Heart left ventricle (tissue), 16 donors: ENCODE measurements at regions not wholly inside any gene's neighbourhood (a gene's known extent, or its start where the extent isn't known, plus 50 kb on each side); places are given as distances from the start of the nearest gene placed in this dataset.

Experiments
- ATAC-seq, 4 donors: fragments of 200-7000 bp; cut with Tn5 transposase; one replicate each; pipeline ENCODE4 v1.9.1; 2020 to 2022; ENCODE audit warnings: moderate library complexity in 4 of 4, mild to moderate bottlenecking in 3 of 4, moderate number of reproducible peaks in 1 of 4
- DNase-seq, 5 donors: peaks; one replicate each; pipeline ENCODE4 v3.0.0-alpha.2; 2020
- H3K27ac ChIP-seq, 12 donors: fragments of 200-600 bp; sonication (generic) in 4 of 12; one replicate each; pipeline versions ENCODE4 v1.5.0 to v1.8.0; 2016 to 2022; ENCODE audit warnings: mild to moderate bottlenecking in 2 of 12
- H3K27me3 ChIP-seq, 9 donors: fragments of 200-600 bp; sonication (generic) in 2 of 9; one replicate each; pipeline versions ENCODE4 v1.5.1 to v1.8.0; 2016 to 2022; ENCODE audit warnings: mild to moderate bottlenecking in 3 of 9
- H3K36me3 ChIP-seq, 9 donors: fragments of 200-600 bp; sonication (generic) in 2 of 9; one replicate each; pipeline versions ENCODE4 v1.5.0 to v1.8.0; 2018 to 2022; ENCODE audit warnings: mild to moderate bottlenecking in 2 of 9
- H3K4me1 ChIP-seq, 12 donors: fragments of 200-600 bp; sonication (generic) in 4 of 12; one replicate each; pipeline versions ENCODE4 v1.5.0 to v1.8.0; 2016 to 2022; ENCODE audit warnings: mild to moderate bottlenecking in 3 of 12
- H3K4me3 ChIP-seq, 12 donors: fragments of 200-600 bp; sonication (generic) in 4 of 12; one replicate each; pipeline versions ENCODE4 v1.5.0 to v1.8.0; 2017 to 2022; ENCODE audit warnings: mild to moderate bottlenecking in 9 of 12, moderate library complexity in 4 of 12
- H3K9me3 ChIP-seq, 12 donors: fragments of 200-600 bp; sonication (generic) in 4 of 12; one replicate each; pipeline versions ENCODE4 v1.5.0 to v1.8.0; 2016 to 2022; ENCODE audit warnings: mild to moderate bottlenecking in 1 of 12
- POLR2A ChIP-seq, 2 donors: fragments of 450-650 bp; IDR thresholded peaks; one replicate each; pipeline ENCODE4 v1.6.1; 2017; ENCODE audit warnings: antibody characterized with exemption in 2 of 2, mild to moderate bottlenecking in 2 of 2, moderate library complexity in 2 of 2
- WGBS, 4 donors: extraction: QIAGEN DNeasy Blood & Tissue Kit in 2 of 4; methylation state at CpG; one replicate each; pipeline versions ENCODE4 v1.1.5 to v1.1.7; 2013 to 2018; 5-methylcytosine and 5-hydroxymethylcytosine counted together
- intact Hi-C, 10 donors: fragments of 100-400 bp; cut with DNase I; formaldehyde crosslinking; loops; one replicate each; pipeline versions ENCODE4 v1.11.1 to v1.14.2; 2022
- TF ChIP-seq, protein P1 (sequence below), 12 donors: fragments of 200-600 bp; sonication (generic) in 4 of 12; IDR thresholded peaks; one replicate each; pipeline versions ENCODE4 v1.5.0 to v1.8.0; 2018 to 2022; ENCODE audit warnings: antibody characterized with exemption in 12 of 12, mild to moderate bottlenecking in 5 of 12
- donor health status: ischemic (EF 13 %, LVEDD 7.1; RV severe dilation, severe dysfunction).
- donor health status: healthy with polysubstance abuse.
- donor health status: DM: no; HTN: yes; CAD: no.
- donor health status: DM: no; HTN: no; CAD: no.
- donor health status: ischemic (EF 25% LVEDD 6.9; RV normal size, moderate dysfunction).
- donor health status: ischemic (EF 25% LVEDD 5.7; RV mildly dilated, moderate dysfunction).
- donor health status: healthy.
- donor health status: DM: yes; HTN: yes; CAD: no.
- donor health status: ischemic (EF 35%, LVEDD 5.7; RV mildly dilated, moderate dysfunction).
- donor health status: nonischemic (EF 11% LVEDD 7.7; RV severe dilation, severe dysfunction).
- donor health status: DM: yes; HTN: yes; CAD: no.
- donor health status: PGD.
- donor health status: ischemic (EF 29% LVEDD 5.4; RV normal size, mild dysfunction).
- donor health status: nonischemic (EF 23%, LVEDD 6.1; RV moderate dilation, normal function).

DNA sequence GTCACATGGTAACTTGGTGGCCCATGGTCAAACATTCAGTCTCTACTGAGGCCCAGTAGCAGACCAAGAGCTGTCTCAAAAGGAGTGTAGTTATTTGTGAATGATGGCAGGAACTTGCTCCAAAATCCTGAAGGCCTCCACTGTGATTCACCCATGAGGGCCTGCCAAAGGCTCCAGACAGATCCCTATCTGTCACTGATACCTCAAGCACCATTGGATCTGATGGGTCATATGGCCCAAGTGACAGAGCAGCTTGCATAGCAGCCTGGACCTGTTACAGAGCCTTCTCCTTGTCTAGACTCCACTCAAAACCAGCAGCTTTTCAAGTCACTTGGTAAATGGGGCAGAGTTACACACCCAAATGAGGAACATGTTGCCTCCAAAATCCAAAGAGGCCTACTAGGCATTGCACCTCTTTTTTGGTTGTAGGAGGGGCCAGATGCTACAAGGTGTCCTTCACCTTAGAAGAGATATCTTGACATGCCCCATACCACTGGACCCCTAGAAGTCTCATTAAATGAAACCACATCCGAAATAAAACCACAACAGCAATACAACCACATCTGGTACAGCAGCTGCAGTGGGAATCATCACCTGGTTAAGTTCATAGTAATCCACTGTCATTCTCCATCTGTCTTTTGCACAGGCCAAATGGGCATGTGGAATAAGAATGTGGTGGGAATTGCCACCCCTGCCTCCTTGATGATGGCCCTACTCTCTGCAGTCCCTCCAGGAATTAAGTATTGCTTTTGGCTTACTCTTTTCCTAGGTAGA is 150.4 kb upstream of the MAX start:
- H3K36me3 ChIP-seq, result no peaks in the 10 kb centered on the region
- H3K27me3 ChIP-seq, result no peaks in the 10 kb centered on the region
- DNase-seq, result no peak
- intact Hi-C loops, result no loop called here
- peaks cover 0 to 8% (median 0%) of the 10 kb centered on the region in 12 donors for H3K4me1 ChIP-seq
- no peak overlapping the region for H3K4me3 ChIP-seq
- no peak for TF ChIP-seq POLR2A (IDR thresholded peaks at IDR 0.05)
- TF ChIP-seq, protein P1, sequence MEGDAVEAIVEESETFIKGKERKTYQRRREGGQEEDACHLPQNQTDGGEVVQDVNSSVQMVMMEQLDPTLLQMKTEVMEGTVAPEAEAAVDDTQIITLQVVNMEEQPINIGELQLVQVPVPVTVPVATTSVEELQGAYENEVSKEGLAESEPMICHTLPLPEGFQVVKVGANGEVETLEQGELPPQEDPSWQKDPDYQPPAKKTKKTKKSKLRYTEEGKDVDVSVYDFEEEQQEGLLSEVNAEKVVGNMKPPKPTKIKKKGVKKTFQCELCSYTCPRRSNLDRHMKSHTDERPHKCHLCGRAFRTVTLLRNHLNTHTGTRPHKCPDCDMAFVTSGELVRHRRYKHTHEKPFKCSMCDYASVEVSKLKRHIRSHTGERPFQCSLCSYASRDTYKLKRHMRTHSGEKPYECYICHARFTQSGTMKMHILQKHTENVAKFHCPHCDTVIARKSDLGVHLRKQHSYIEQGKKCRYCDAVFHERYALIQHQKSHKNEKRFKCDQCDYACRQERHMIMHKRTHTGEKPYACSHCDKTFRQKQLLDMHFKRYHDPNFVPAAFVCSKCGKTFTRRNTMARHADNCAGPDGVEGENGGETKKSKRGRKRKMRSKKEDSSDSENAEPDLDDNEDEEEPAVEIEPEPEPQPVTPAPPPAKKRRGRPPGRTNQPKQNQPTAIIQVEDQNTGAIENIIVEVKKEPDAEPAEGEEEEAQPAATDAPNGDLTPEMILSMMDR (IDR thresholded peaks at IDR 0.05), result no peak
- H3K9me3 ChIP-seq, result no peaks in the 10 kb centered on the region
- ATAC-seq, result no peak
- 0 to 93% (median 87%) methylated on average over 1 of the region's 1 CpG for WGBS, 4 donors
- no peak overlapping the region for H3K27ac ChIP-seq

DNA sequence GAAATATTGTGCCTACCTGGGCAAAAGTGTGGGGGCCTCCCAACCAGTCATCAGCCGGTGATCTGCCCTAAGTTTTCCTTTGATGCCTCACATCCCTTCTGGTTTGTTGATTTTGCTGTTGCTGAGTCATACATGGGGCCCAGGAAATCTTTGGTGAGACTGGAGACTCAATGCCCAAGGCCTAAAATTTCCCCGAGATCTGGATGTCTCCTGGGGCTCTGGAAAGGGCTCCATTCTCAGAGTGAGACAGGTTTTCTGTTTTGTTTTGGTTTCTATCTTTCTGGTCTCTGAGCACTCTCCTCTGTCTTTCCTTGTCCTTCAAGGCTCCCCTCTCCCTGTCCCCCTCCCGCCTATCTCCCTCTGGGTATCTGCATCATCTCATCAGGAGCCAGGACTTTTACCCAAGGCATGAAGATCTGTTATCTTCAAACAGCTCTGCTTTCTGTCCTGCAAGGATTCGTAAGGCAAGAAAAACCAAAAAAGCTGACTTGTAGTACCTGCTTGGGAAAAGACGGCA is 152.8 kb upstream of the MAX start:
- Histone ChIP-seq H3K36me3 (no peaks in the 10 kb centered on the region), H3K4me3 (no peak overlapping the region), H3K27ac (no peak overlapping the region), H3K9me3 (peaks cover 0 to 10% (median 0%) of the 10 kb centered on the region in 12 donors), H3K4me1 (peaks cover 0 to 8% (median 0%) of the 10 kb centered on the region in 12 donors), H3K27me3 (no peaks in the 10 kb centered on the region)
- no peak for ATAC-seq
- no peak for DNase-seq
- WGBS, 4 donors, result 72 to 84% (median 76%) methylated on average over 5 of the region's 5 CpGs
- TF ChIP-seq, protein P1 (IDR thresholded peaks at IDR 0.05), result no peak
- no peak for TF ChIP-seq POLR2A (IDR thresholded peaks at IDR 0.05)
- intact Hi-C loops, result no loop called here

DNA sequence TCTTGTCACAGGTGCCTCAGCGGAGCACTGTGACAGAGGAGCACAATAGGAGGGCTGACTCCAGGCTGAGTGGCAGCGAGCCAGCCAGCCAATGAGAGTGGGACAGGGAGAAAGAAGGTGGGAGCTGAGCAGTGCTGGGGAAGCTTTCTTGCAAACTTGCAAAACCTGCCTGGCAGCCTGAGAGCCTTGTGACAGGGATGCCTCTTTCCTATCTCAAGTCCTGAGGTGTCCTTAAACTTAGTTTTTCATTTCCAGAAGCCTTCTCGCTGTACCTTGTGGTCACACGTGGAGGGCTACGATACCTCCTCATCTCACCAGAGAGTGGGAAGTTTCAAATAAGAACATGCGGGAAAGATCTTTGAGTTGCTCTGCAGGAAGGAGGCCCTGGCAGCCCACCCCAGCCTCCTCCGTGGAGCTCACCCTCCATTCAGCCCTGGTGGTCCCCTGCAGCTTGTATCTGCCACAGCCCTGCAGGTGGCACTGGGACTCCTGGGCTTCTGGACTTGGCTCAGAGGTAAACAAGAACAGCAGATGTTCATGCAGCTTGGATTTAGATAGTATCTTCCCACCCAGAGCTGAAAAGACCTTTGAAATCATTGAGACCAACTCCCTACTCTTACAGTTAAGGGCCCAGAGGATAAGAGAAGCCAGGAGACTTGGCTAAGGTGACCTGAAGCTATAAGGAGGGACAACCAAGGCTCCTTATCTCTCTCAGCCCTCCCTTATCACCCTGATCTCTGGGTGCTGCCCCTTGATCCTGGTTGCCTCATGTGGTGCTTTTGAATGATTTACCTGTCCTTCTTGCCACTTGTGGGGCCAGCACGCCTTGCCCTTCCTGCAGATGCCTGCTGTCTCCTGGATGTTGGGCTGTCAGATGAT is 153.5 kb upstream of the MAX start:
- Histone ChIP-seq H3K4me3 (no peak overlapping the region), H3K27ac (no peak overlapping the region), H3K36me3 (no peaks in the 10 kb centered on the region), H3K9me3 (peaks cover 0 to 10% (median 0%) of the 10 kb centered on the region in 12 donors), H3K4me1 (peaks cover 0 to 8% (median 0%) of the 10 kb centered on the region in 12 donors), H3K27me3 (no peaks in the 10 kb centered on the region)
- TF ChIP-seq, protein P1 (IDR thresholded peaks at IDR 0.05), result no peak
- TF ChIP-seq POLR2A (IDR thresholded peaks at IDR 0.05), result no peak
- 40 to 62% (median 55%) methylated on average over 8 of the region's 8 CpGs for WGBS, 4 donors
- intact Hi-C loops, result no loop called here
- no peak for ATAC-seq
- DNase-seq, result no peak

DNA sequence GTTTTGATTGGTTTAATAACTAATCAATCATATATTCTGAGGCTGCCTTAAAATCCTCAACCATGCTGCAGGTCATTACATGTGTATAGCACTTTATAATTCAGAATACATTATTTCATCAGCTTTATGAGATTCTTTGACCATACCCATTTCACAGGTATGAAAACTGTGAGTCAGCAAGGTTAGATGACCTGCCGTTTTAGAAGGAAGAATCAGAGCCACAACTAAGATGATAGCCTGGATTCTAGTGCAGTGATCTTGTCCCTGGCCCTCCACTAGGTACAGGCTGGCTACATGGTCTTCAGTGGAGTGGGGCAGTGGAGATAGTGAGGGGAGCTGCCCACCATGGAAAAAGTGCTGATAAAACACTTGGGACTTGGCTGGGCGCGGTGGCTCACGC is 154.4 kb upstream of the MAX start:
- DNase-seq (no peak), ATAC-seq (no peak)
- intact Hi-C loops, result no loop called here
- 90 to 96% (median 92%) methylated on average over 4 of the region's 4 CpGs for WGBS, 4 donors
- Histone ChIP-seq H3K9me3 (peaks cover 0 to 16% (median 1%) of the 10 kb centered on the region in 12 donors), H3K4me3 (no peak overlapping the region), H3K36me3 (no peaks in the 10 kb centered on the region), H3K27me3 (no peaks in the 10 kb centered on the region), H3K27ac (no peak overlapping the region), H3K4me1 (no peaks in the 10 kb centered on the region)
- TF ChIP-seq, protein P1 (IDR thresholded peaks at IDR 0.05), result no peak
- TF ChIP-seq POLR2A (IDR thresholded peaks at IDR 0.05), result no peak
